HCT116 (cell line): ENCODE measurements at regions not wholly inside any gene's neighbourhood (a gene's known extent, or its start where the extent isn't known, plus 50 kb on each side); places are given as distances from the start of the nearest gene placed in this dataset.

Source experiments
- ATAC-seq: fragments of 200-7000 bp; cut with Tn5 transposase; 2 replicates; pipeline ENCODE4 v1.9.1; 2020; ENCODE audit warnings: mild to moderate bottlenecking, moderate library complexity
- BruUV-seq: library from RNA; stranded (reverse); fragments of 400-500 nt; replicated peaks from 2 replicates; lab custom pipeline; 2021; lab: Mats Ljungman, UMichigan
- CTCF ChIA-PET: fragments of 300-600 bp; sonication (Branson Sonifier 250); formaldehyde crosslinking; loops from one replicate; lab custom pipeline; 2021; ENCODE audit warnings: antibody characterized with exemption; lab: Charles Lee
- POLR2A ChIA-PET: fragments of 300-600, 350-600 bp; sonication (Branson Sonifier 250); formaldehyde crosslinking; loops from one replicate; lab custom pipeline; 2021; ENCODE audit warnings: antibody characterized with exemption; lab: Charles Lee
- RAD21 ChIA-PET, 2 experiments: fragments of 300-600 bp; sonication (Branson Sonifier 250); formaldehyde crosslinking; loops; one replicate each; lab custom pipeline; 2023; ENCODE audit warnings: low total read pairs in 2 of 2; ENCODE audit not compliant: uncharacterized antibody in 2 of 2, unreplicated experiment in 2 of 2, low non-redundant PET in 1 of 2; lab: Charles Lee
- DNase-seq: peaks from one replicate; pipeline ENCODE4 v3.0.0-alpha.2; 2010; ENCODE audit warnings: low read depth, low spot score
- H2AFZ ChIP-seq: fragments of 200-600 bp; shearing (Covaris generic), sonication (generic); 2 replicates; pipeline ENCODE4 v1.6.1; 2017; ENCODE audit warnings: low read depth, mixed run types, mixed read lengths, antibody characterized with exemption, low read length; ENCODE audit not compliant: poor library complexity, severe bottlenecking
- H3K27ac ChIP-seq: 2 replicates; pipeline ENCODE4 v1.5.1; 2012; ENCODE audit warnings: low read depth, low read length
- H3K27me3 ChIP-seq: fragments of 200-600 bp; sonication (generic); 2 replicates; pipeline ENCODE4 v1.6.1; 2016; ENCODE audit warnings: mixed run types, low read length, mixed read lengths; ENCODE audit not compliant: insufficient read depth
- H3K36me3 ChIP-seq, 2 experiments: fragments of 200-500 bp in 1 of 2; fragments of 200-600 bp in 1 of 2; sonication (Bioruptor generic) in 1 of 2; sonication (generic) in 1 of 2; 2 replicates each; pipeline versions ENCODE4 v1.5.1 to v1.6.1; 2014 to 2016; ENCODE audit warnings: low read length in 2 of 2, inconsistent platforms in 1 of 2, mixed read lengths in 1 of 2, mixed run types in 1 of 2; ENCODE audit not compliant: insufficient read depth in 2 of 2, control insufficient read depth in 1 of 2
- H3K4me1 ChIP-seq, 2 experiments: fragments of 200-600 bp in 1 of 2; sonication (generic) in 1 of 2; 2 replicates each; pipeline versions ENCODE4 v1.5.1 to v1.6.1; 2012 to 2017; ENCODE audit warnings: low read length in 2 of 2, inconsistent platforms in 1 of 2, mild to moderate bottlenecking in 1 of 2, mixed read lengths in 1 of 2, mixed run types in 1 of 2, moderate library complexity in 1 of 2; ENCODE audit not compliant: insufficient read depth in 2 of 2, control insufficient read depth in 1 of 2
- H3K4me2 ChIP-seq: fragments of 200-600 bp; sonication (generic); 2 replicates; pipeline ENCODE4 v1.6.1; 2017; ENCODE audit warnings: mixed run types, low read length, mixed read lengths
- H3K4me3 ChIP-seq, 2 experiments: fragments of 200-600 bp in 1 of 2; sonication (generic) in 1 of 2; replicated peaks in 1 of 2; 2 replicates each; pipeline ENCODE4 v1.5.1; 2011 to 2016; ENCODE audit warnings: low read length in 2 of 2, control low read depth in 1 of 2, low read depth in 1 of 2, mild to moderate bottlenecking in 1 of 2, mixed read lengths in 1 of 2, mixed run types in 1 of 2
- H3K79me2 ChIP-seq: fragments of 200-600 bp; sonication (generic); 2 replicates; pipeline ENCODE4 v1.6.1; 2017; ENCODE audit warnings: mild to moderate bottlenecking, mixed run types, low read length, moderate library complexity, mixed read lengths; ENCODE audit not compliant: insufficient read depth
- H3K9ac ChIP-seq: fragments of 200-600 bp; sonication (generic); 2 replicates; pipeline ENCODE4 v1.6.1; 2016; ENCODE audit warnings: low read length, mixed read lengths
- H3K9me2 ChIP-seq: fragments of 200-600 bp; sonication (generic), shearing (Covaris generic); 2 replicates; pipeline ENCODE4 v1.6.1; 2017; ENCODE audit warnings: mixed run types, mild to moderate bottlenecking, moderate library complexity; ENCODE audit not compliant: insufficient read depth
- H3K9me3 ChIP-seq, 2 experiments: fragments of 200-500 bp in 1 of 2; fragments of 200-600 bp in 1 of 2; sonication (Bioruptor generic) in 1 of 2; sonication (generic) in 1 of 2; 2 replicates each; pipeline ENCODE4 v1.6.1; 2014 to 2017; ENCODE audit warnings: low read length in 2 of 2, mixed read lengths in 2 of 2, inconsistent platforms in 1 of 2, low read depth in 1 of 2, mild to moderate bottlenecking in 1 of 2, mixed run types in 1 of 2, moderate library complexity in 1 of 2; ENCODE audit not compliant: control insufficient read depth in 1 of 2, insufficient read depth in 1 of 2
- H4K20me1 ChIP-seq: fragments of 200-600 bp; sonication (generic), shearing (Covaris generic); 2 replicates; pipeline ENCODE4 v1.6.1; 2017; ENCODE audit warnings: mixed run types, mild to moderate bottlenecking, moderate library complexity; ENCODE audit not compliant: insufficient read depth
- CBX3 ChIP-seq: IDR thresholded peaks from 2 replicates; pipeline ENCODE4 v1.6.1; 2012; ENCODE audit warnings: low read depth
- CEBPB ChIP-seq: IDR thresholded peaks from 2 replicates; pipeline ENCODE4 v1.6.1; 2012; ENCODE audit warnings: low read depth
- EGR1 ChIP-seq: IDR thresholded peaks from 2 replicates; pipeline ENCODE4 v1.6.1; 2012; ENCODE audit warnings: low read depth
- EZH2 ChIP-seq: fragments of 200-600 bp; sonication (generic); IDR thresholded peaks from 2 replicates; pipeline ENCODE4 v1.6.1; 2017; ENCODE audit warnings: antibody characterized with exemption, mixed run types
- EZH2phosphoT487 ChIP-seq: fragments of 200-600 bp; IDR thresholded peaks from 2 replicates; pipeline ENCODE4 v1.6.1; 2018; ENCODE audit warnings: antibody characterized with exemption, borderline replicate concordance
- POLR2AphosphoS5 ChIP-seq: IDR thresholded peaks from 2 replicates; pipeline ENCODE4 v1.6.1; 2011; ENCODE audit warnings: mild to moderate bottlenecking, low read depth, low read length, moderate library complexity
- RAD21 ChIP-seq: IDR thresholded peaks from 2 replicates; pipeline ENCODE4 v1.6.1; 2012; ENCODE audit warnings: low read depth, mild to moderate bottlenecking
- SIN3A ChIP-seq: IDR thresholded peaks from 2 replicates; pipeline ENCODE4 v1.6.1; 2012; ENCODE audit warnings: low read depth
- SP1 ChIP-seq: IDR thresholded peaks from 2 replicates; pipeline ENCODE4 v1.6.1; 2012; ENCODE audit warnings: low read depth
- SRF ChIP-seq: IDR thresholded peaks from 2 replicates; pipeline ENCODE4 v1.6.1; 2012; ENCODE audit warnings: low read depth
- YY1 ChIP-seq: IDR thresholded peaks from 2 replicates; pipeline ENCODE4 v1.6.1; 2011; ENCODE audit warnings: low read length, low read depth, moderate library complexity, mild to moderate bottlenecking; ENCODE audit not compliant: insufficient replicate concordance; ENCODE audit errors: extremely low read depth
- ZFX ChIP-seq: fragments of 450-650 bp; IDR thresholded peaks from 2 replicates; pipeline ENCODE4 v1.6.1; 2017
- ZNF274 ChIP-seq: fragments of 200-500 bp; sonication (Bioruptor generic); IDR thresholded peaks from 2 replicates; pipeline ENCODE4 v1.6.1; 2014; ENCODE audit warnings: mild to moderate bottlenecking, low read depth, low read length, inconsistent platforms
- intact Hi-C: fragments of 100-400 bp; cut with micrococcal nuclease; formaldehyde crosslinking; loops from 2 replicates; pipeline ENCODE4 v1.10.0; 2022
- TF ChIP-seq, protein P1 (sequence below), 3 experiments: fragments of 200-600 bp in 1 of 3; sonication (generic) in 1 of 3; IDR thresholded peaks in 2 of 3; conservative IDR thresholded peaks in 1 of 3; 2 replicates each; pipeline ENCODE4 v1.5.1; 2012 to 2017; ENCODE audit warnings: low read depth in 2 of 3, low read length in 2 of 3, antibody characterized with exemption in 1 of 3, borderline replicate concordance in 1 of 3, control low read depth in 1 of 3, mild to moderate bottlenecking in 1 of 3, mixed read lengths in 1 of 3, mixed run types in 1 of 3, moderate library complexity in 1 of 3; ENCODE audit not compliant: insufficient read depth in 1 of 3
- TF ChIP-seq, protein P2 (sequence below): IDR thresholded peaks from 2 replicates; pipeline ENCODE4 v1.6.1; 2012
- TF ChIP-seq, protein P3 (sequence below): IDR thresholded peaks from 2 replicates; pipeline ENCODE4 v1.6.1; 2012; ENCODE audit warnings: low read depth
- TF ChIP-seq, protein P4 (sequence below): IDR thresholded peaks from 2 replicates; pipeline ENCODE4 v1.6.1; 2012

DNA sequence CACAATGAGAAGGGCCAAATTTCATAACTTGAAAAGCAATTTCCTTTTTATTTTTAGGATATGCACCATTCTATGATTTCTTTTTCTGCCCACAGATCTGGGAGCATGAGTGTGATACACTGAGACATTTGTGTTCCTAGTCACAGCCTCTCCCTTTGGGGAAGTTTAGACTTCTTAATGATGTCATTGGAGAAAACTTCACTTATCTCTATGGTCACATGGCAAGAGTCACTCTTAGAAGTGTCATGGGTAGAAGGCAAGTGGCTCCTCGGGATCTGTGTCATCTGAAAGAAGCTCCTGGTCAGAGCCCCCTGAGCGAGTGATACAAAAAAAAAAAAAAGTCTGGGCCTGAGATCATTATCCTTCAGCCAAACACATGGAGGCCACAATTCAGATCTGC is 62.5 kb upstream of the LGALSL start:
- CTCF ChIA-PET: no interaction called here
- Histone ChIP-seq H3K9ac (no peak overlapping the region), H3K9me2 (no peaks in the 10 kb centered on the region), H3K4me1 (no peaks in the 10 kb centered on the region), H3K27ac (no peak overlapping the region), H3K4me2 (no peak overlapping the region), H3K27me3 (no peaks in the 10 kb centered on the region), H3K9me3 (no peaks in the 10 kb centered on the region; a peak in 1 of 4 replicates), H2AFZ (no peak overlapping the region), H4K20me1 (no peaks in the 10 kb centered on the region), H3K79me2 (no peaks in the 10 kb centered on the region), H3K36me3 (no peaks in the 10 kb centered on the region), H3K4me3 (no peak overlapping the region)
- TF ChIP-seq ZFX: no peak
- TF ChIP-seq CBX3: no peak
- TF ChIP-seq CEBPB: no peak
- TF ChIP-seq, protein P1, sequence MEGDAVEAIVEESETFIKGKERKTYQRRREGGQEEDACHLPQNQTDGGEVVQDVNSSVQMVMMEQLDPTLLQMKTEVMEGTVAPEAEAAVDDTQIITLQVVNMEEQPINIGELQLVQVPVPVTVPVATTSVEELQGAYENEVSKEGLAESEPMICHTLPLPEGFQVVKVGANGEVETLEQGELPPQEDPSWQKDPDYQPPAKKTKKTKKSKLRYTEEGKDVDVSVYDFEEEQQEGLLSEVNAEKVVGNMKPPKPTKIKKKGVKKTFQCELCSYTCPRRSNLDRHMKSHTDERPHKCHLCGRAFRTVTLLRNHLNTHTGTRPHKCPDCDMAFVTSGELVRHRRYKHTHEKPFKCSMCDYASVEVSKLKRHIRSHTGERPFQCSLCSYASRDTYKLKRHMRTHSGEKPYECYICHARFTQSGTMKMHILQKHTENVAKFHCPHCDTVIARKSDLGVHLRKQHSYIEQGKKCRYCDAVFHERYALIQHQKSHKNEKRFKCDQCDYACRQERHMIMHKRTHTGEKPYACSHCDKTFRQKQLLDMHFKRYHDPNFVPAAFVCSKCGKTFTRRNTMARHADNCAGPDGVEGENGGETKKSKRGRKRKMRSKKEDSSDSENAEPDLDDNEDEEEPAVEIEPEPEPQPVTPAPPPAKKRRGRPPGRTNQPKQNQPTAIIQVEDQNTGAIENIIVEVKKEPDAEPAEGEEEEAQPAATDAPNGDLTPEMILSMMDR (IDR thresholded peaks at IDR 0.05 in 2 of 3, conservative IDR thresholded peaks at IDR 0.05 in 1 of 3; ENCODE audit: borderline replicate concordance in 1 of 3, insufficient read depth in 1 of 3, low read depth in 2 of 3, low read length in 2 of 3): no peak
- TF ChIP-seq EZH2: no peak
- no peak for TF ChIP-seq SRF
- TF ChIP-seq RAD21: no peak
- no peak for TF ChIP-seq EGR1
- TF ChIP-seq, protein P2, sequence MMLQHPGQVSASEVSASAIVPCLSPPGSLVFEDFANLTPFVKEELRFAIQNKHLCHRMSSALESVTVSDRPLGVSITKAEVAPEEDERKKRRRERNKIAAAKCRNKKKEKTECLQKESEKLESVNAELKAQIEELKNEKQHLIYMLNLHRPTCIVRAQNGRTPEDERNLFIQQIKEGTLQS: no peak
- no peak for TF ChIP-seq SIN3A
- no peak for TF ChIP-seq YY1
- no peak for TF ChIP-seq POLR2AphosphoS5
- TF ChIP-seq EZH2phosphoT487: no peak
- no peak for TF ChIP-seq SP1
- TF ChIP-seq, protein P3, sequence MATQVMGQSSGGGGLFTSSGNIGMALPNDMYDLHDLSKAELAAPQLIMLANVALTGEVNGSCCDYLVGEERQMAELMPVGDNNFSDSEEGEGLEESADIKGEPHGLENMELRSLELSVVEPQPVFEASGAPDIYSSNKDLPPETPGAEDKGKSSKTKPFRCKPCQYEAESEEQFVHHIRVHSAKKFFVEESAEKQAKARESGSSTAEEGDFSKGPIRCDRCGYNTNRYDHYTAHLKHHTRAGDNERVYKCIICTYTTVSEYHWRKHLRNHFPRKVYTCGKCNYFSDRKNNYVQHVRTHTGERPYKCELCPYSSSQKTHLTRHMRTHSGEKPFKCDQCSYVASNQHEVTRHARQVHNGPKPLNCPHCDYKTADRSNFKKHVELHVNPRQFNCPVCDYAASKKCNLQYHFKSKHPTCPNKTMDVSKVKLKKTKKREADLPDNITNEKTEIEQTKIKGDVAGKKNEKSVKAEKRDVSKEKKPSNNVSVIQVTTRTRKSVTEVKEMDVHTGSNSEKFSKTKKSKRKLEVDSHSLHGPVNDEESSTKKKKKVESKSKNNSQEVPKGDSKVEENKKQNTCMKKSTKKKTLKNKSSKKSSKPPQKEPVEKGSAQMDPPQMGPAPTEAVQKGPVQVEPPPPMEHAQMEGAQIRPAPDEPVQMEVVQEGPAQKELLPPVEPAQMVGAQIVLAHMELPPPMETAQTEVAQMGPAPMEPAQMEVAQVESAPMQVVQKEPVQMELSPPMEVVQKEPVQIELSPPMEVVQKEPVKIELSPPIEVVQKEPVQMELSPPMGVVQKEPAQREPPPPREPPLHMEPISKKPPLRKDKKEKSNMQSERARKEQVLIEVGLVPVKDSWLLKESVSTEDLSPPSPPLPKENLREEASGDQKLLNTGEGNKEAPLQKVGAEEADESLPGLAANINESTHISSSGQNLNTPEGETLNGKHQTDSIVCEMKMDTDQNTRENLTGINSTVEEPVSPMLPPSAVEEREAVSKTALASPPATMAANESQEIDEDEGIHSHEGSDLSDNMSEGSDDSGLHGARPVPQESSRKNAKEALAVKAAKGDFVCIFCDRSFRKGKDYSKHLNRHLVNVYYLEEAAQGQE: no peak
- no peak for TF ChIP-seq ZNF274
- TF ChIP-seq, protein P4, sequence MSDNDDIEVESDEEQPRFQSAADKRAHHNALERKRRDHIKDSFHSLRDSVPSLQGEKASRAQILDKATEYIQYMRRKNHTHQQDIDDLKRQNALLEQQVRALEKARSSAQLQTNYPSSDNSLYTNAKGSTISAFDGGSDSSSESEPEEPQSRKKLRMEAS: no peak
- POLR2A ChIA-PET: no interaction called here
- DNase-seq: no peak
- RAD21 ChIA-PET: no interaction called here
- no peak for ATAC-seq
- no TSS peak for BruUV-seq
- intact Hi-C loops: no loop called here
